ENCODE measurements at regions not wholly inside any gene's neighbourhood (a gene's known extent, or its start where the extent isn't known, plus 50 kb on each side); places are given as distances from the start of the nearest gene placed in this dataset.

DNA sequence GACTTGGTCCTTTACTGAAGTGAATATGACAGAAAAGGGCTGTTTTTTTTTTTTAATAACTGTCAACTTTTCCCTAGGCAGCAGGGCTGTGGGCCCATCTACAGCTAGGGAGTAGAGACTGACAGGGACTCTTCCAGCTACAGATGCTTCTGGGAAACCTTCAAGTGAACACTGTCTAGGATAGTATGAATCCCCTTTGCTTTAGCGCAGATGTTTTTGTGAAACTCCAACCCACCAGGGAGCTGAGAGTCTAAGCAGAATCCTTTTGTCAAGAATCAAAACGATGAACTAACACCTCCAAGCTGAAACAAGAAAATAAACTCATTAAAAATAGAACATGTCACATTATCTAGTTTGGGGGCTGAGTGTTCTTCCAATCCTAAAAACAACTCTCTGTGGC, 219.7 kb upstream of the FGF13 start:
- peak in 1 of 4 donors; percentile 32 for ATAC-seq
- no peak for DNase-seq
- Histone ChIP-seq H3K4me3 (no peak overlapping the region), H3K27ac (no peak overlapping the region), H3K27me3 (ENCODE audit: insufficient read depth in 3 of 3, low read length in 2 of 3) (no peaks in the 10 kb centered on the region), H3K4me1 (no peaks in the 10 kb centered on the region), H3K9me3 (no peaks in the 10 kb centered on the region), H3K36me3 (ENCODE audit: insufficient read depth in 1 of 2, low read depth in 1 of 2) (no peaks in the 10 kb centered on the region)
- 51 to 76% (median 56%) methylated on average over 2 of the region's 2 CpGs for WGBS, 3 donors
- intact Hi-C loops (cut with DNase I): no loop called here
- TF ChIP-seq, protein P1, sequence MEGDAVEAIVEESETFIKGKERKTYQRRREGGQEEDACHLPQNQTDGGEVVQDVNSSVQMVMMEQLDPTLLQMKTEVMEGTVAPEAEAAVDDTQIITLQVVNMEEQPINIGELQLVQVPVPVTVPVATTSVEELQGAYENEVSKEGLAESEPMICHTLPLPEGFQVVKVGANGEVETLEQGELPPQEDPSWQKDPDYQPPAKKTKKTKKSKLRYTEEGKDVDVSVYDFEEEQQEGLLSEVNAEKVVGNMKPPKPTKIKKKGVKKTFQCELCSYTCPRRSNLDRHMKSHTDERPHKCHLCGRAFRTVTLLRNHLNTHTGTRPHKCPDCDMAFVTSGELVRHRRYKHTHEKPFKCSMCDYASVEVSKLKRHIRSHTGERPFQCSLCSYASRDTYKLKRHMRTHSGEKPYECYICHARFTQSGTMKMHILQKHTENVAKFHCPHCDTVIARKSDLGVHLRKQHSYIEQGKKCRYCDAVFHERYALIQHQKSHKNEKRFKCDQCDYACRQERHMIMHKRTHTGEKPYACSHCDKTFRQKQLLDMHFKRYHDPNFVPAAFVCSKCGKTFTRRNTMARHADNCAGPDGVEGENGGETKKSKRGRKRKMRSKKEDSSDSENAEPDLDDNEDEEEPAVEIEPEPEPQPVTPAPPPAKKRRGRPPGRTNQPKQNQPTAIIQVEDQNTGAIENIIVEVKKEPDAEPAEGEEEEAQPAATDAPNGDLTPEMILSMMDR (IDR thresholded peaks at IDR 0.05): no peak

DNA sequence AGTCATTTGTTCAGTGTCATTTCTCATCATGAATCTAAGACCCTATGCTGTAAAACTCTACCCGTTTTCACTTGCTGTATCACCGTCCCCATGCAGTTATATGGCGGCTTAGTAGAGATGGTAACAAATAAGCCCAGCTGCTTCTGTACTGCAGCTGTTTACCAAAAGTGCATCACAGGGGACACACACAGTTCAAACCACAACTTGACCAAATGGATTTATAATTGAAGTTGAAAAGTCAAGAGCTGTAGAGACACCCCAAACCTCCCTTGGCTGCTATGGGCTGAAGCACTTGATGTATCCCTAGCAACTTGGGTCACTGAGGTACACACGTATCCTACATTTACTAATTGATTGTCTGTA, 219.0 kb upstream of the FGF13 start:
- ATAC-seq (no peak), DNase-seq (no peak)
- H3K27me3 ChIP-seq (ENCODE audit: insufficient read depth in 3 of 3, low read length in 2 of 3): no peaks in the 10 kb centered on the region
- no peaks in the 10 kb centered on the region for H3K4me1 ChIP-seq
- TF ChIP-seq, protein P1 (IDR thresholded peaks at IDR 0.05): no peak
- H3K36me3 ChIP-seq (ENCODE audit: insufficient read depth in 1 of 2, low read depth in 1 of 2): no peaks in the 10 kb centered on the region
- H3K27ac ChIP-seq: no peak overlapping the region
- intact Hi-C loops (cut with DNase I): no loop called here
- no peak overlapping the region for H3K4me3 ChIP-seq
- no peaks in the 10 kb centered on the region for H3K9me3 ChIP-seq
- WGBS, 3 donors: 68 to 86% (median 85%) methylated on average over 4 of the region's 4 CpGs

DNA sequence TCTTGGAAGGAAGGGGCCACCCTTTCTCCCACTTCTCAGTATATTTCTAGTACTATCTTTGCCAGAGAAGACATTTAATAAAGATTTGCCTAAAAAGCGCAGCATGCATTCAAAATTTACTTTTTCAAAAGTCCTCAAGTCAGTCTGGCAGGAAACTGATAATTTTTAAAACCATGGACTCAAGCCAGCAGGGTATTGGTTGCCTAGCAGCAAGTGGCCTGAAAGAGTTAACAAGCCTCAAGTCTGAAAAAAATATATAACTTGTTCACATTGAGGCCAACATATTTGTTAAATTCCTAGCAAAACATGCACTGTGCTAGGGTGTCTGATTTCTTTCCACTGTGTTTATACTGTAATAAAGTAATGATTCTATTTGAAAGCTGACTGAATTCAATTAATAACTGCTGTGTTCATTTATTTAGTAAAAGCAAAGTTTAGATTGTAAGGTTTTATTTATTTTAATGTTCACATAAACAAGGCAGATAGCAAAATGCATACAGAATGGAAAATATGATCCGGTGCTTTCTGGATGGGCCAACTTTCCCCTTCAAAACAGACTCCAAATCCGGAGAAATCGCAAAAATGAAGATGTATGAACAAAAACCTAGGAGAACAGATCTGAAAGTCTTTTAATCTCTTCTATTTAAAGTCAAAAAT, 218.5 kb upstream of the FGF13 start:
- H3K27ac ChIP-seq: no peak overlapping the region
- ATAC-seq (no peak), DNase-seq (no peak)
- no peak overlapping the region for H3K4me3 ChIP-seq
- intact Hi-C loops (cut with DNase I): no loop called here
- no peaks in the 10 kb centered on the region for H3K4me1 ChIP-seq
- TF ChIP-seq, protein P1 (IDR thresholded peaks at IDR 0.05): no peak
- H3K9me3 ChIP-seq: no peaks in the 10 kb centered on the region
- H3K36me3 ChIP-seq (ENCODE audit: insufficient read depth in 1 of 2, low read depth in 1 of 2): no peaks in the 10 kb centered on the region
- no peaks in the 10 kb centered on the region for H3K27me3 ChIP-seq (ENCODE audit: insufficient read depth in 3 of 3, low read length in 2 of 3)
- WGBS, 3 donors: 63 to 86% (median 76%) methylated on average over 4 of the region's 4 CpGs

DNA sequence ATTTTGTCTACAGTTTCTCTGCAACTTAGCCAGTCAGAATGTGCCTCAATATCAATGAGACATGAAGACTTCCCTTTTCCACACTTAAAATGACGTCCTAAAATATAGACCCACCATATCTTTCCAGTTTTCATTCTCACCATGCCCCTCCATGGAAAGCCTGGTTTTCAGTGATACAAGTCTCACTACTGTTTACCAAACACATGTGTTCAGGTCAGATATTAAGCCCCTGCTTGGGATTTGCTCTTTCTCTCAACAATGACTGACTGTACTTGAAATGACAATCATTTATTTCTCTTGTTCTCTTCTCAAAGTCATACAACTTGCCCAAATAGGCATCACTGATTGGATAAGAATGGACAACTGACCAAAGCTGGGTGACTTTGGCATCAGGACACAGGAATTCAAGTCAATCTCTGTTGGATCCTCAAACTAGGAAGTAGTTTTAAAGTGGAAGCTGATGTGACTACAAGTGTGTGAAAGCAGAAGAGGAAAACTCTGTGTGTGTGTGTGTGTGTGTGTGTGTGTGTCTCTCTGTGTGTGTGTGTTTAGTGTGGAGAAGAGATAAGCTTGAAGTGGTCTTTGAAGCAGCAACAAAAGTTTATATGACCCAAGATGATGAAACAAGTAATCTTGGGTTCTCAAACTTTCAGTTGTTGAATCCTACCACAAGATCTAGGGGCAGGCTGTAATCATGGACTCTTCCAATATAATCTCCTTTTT, 217.4 kb upstream of the FGF13 start:
- no peak overlapping the region for H3K27ac ChIP-seq
- H3K36me3 ChIP-seq (ENCODE audit: insufficient read depth in 1 of 2, low read depth in 1 of 2): no peaks in the 10 kb centered on the region
- ATAC-seq (no peak), DNase-seq (no peak)
- 62 to 100% (median 89%) methylated on average over 1 of the region's 1 CpG for WGBS, 3 donors
- no peaks in the 10 kb centered on the region for H3K9me3 ChIP-seq
- intact Hi-C loops (cut with DNase I): no loop called here
- TF ChIP-seq, protein P1 (IDR thresholded peaks at IDR 0.05): no peak
- H3K4me1 ChIP-seq: no peaks in the 10 kb centered on the region
- no peak overlapping the region for H3K4me3 ChIP-seq
- H3K27me3 ChIP-seq (ENCODE audit: insufficient read depth in 3 of 3, low read length in 2 of 3): no peaks in the 10 kb centered on the region

Data from psoas muscle (tissue), 7 donors.